HEK293 (cell line): ENCODE measurements at regions not wholly inside any gene's neighbourhood (a gene's known extent, or its start where the extent isn't known, plus 50 kb on each side); places are given as distances from the start of the nearest gene placed in this dataset.

Experiments
- PBX3 ChIP-seq: sonication (generic); formaldehyde crosslinking; IDR thresholded peaks from 2 replicates; pipeline ENCODE4 v1.8.1; 2022; ENCODE audit warnings: mild to moderate bottlenecking, moderate library complexity, missing genetic modification reagents
- YY1 ChIP-seq: fragments of 450-650 bp; formaldehyde crosslinking; IDR thresholded peaks from 2 replicates; pipeline ENCODE4 v1.5.1; 2018; ENCODE audit warnings: missing biosample characterization, missing genetic modification characterization
- ZNF146 ChIP-seq: fragments of 450-650 bp; formaldehyde crosslinking; IDR thresholded peaks from 2 replicates; pipeline ENCODE4 v1.5.1; 2016; ENCODE audit warnings: missing biosample characterization, missing genetic modification characterization
- ZNF24 ChIP-seq: fragments of 450-650 bp; formaldehyde crosslinking; IDR thresholded peaks from 2 replicates; pipeline ENCODE4 v1.5.1; 2016; ENCODE audit warnings: missing biosample characterization, missing genetic modification characterization
- ZNF248 ChIP-seq: fragments of 450-650 bp; formaldehyde crosslinking; IDR thresholded peaks from 2 replicates; pipeline ENCODE4 v1.5.1; 2017; ENCODE audit warnings: missing biosample characterization, missing genetic modification characterization
- ZNF302 ChIP-seq: fragments of 450-650 bp; formaldehyde crosslinking; IDR thresholded peaks from 2 replicates; pipeline ENCODE4 v1.5.1; 2016; ENCODE audit warnings: missing biosample characterization, missing genetic modification characterization, low read depth
- ZNF629 ChIP-seq: fragments of 450-650 bp; formaldehyde crosslinking; IDR thresholded peaks from 2 replicates; pipeline ENCODE4 v1.5.1; 2017; ENCODE audit warnings: missing biosample characterization, missing genetic modification characterization
- TF ChIP-seq, protein P1 (sequence below): fragments of 450-650 bp; formaldehyde crosslinking; IDR thresholded peaks from 2 replicates; pipeline ENCODE4 v1.5.1; 2016; ENCODE audit warnings: missing biosample characterization, missing genetic modification characterization
- TF ChIP-seq, protein P2 (sequence below): fragments of 450-650 bp; formaldehyde crosslinking; IDR thresholded peaks from 2 replicates; pipeline ENCODE4 v1.5.1; 2016; ENCODE audit warnings: missing biosample characterization, missing genetic modification characterization
- TF ChIP-seq, protein P3 (sequence below): fragments of 450-650 bp; formaldehyde crosslinking; IDR thresholded peaks from 2 replicates; pipeline ENCODE4 v1.5.1; 2016; ENCODE audit warnings: missing biosample characterization, missing genetic modification characterization
- TF ChIP-seq, protein P4 (sequence below): fragments of 450-650 bp; formaldehyde crosslinking; IDR thresholded peaks from 2 replicates; pipeline ENCODE4 v1.5.1; 2016; ENCODE audit warnings: missing biosample characterization, missing genetic modification characterization

DNA sequence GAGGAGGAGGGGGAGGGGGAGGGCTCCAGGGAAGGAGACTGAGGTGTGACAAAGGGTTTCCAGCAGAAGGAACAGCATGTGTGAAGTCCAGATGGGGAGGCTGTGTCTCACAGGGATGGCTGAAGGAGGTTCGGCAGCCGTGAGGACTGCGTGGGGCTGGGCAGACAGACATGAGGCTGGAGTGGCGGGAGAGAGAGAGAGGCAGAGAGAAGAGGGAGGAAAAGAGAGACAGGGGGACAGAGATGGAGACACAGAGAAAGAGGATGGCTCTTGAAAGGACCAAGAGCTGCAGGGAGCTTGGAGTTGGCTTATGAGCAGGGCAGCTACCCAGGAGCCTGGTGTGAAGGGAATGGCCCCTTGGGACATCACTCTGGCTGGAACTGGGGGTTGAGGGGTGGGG, 138.9 kb upstream of the ASB18 start:
- TF ChIP-seq ZNF248 (tag by site-specific recombination) (no peak), ZNF629 (no peak), ZNF302 (no peak), ZNF146 (tag by site-specific recombination) (no peak), YY1 (tag by site-specific recombination) (no peak), PBX3 (CRISPR knock-in tag) (no peak), ZNF24 (tag by site-specific recombination) (no peak)
- TF ChIP-seq, protein P1, sequence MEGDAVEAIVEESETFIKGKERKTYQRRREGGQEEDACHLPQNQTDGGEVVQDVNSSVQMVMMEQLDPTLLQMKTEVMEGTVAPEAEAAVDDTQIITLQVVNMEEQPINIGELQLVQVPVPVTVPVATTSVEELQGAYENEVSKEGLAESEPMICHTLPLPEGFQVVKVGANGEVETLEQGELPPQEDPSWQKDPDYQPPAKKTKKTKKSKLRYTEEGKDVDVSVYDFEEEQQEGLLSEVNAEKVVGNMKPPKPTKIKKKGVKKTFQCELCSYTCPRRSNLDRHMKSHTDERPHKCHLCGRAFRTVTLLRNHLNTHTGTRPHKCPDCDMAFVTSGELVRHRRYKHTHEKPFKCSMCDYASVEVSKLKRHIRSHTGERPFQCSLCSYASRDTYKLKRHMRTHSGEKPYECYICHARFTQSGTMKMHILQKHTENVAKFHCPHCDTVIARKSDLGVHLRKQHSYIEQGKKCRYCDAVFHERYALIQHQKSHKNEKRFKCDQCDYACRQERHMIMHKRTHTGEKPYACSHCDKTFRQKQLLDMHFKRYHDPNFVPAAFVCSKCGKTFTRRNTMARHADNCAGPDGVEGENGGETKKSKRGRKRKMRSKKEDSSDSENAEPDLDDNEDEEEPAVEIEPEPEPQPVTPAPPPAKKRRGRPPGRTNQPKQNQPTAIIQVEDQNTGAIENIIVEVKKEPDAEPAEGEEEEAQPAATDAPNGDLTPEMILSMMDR, result no peak
- TF ChIP-seq, protein P2, sequence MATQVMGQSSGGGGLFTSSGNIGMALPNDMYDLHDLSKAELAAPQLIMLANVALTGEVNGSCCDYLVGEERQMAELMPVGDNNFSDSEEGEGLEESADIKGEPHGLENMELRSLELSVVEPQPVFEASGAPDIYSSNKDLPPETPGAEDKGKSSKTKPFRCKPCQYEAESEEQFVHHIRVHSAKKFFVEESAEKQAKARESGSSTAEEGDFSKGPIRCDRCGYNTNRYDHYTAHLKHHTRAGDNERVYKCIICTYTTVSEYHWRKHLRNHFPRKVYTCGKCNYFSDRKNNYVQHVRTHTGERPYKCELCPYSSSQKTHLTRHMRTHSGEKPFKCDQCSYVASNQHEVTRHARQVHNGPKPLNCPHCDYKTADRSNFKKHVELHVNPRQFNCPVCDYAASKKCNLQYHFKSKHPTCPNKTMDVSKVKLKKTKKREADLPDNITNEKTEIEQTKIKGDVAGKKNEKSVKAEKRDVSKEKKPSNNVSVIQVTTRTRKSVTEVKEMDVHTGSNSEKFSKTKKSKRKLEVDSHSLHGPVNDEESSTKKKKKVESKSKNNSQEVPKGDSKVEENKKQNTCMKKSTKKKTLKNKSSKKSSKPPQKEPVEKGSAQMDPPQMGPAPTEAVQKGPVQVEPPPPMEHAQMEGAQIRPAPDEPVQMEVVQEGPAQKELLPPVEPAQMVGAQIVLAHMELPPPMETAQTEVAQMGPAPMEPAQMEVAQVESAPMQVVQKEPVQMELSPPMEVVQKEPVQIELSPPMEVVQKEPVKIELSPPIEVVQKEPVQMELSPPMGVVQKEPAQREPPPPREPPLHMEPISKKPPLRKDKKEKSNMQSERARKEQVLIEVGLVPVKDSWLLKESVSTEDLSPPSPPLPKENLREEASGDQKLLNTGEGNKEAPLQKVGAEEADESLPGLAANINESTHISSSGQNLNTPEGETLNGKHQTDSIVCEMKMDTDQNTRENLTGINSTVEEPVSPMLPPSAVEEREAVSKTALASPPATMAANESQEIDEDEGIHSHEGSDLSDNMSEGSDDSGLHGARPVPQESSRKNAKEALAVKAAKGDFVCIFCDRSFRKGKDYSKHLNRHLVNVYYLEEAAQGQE, result no peak
- TF ChIP-seq, protein P3, sequence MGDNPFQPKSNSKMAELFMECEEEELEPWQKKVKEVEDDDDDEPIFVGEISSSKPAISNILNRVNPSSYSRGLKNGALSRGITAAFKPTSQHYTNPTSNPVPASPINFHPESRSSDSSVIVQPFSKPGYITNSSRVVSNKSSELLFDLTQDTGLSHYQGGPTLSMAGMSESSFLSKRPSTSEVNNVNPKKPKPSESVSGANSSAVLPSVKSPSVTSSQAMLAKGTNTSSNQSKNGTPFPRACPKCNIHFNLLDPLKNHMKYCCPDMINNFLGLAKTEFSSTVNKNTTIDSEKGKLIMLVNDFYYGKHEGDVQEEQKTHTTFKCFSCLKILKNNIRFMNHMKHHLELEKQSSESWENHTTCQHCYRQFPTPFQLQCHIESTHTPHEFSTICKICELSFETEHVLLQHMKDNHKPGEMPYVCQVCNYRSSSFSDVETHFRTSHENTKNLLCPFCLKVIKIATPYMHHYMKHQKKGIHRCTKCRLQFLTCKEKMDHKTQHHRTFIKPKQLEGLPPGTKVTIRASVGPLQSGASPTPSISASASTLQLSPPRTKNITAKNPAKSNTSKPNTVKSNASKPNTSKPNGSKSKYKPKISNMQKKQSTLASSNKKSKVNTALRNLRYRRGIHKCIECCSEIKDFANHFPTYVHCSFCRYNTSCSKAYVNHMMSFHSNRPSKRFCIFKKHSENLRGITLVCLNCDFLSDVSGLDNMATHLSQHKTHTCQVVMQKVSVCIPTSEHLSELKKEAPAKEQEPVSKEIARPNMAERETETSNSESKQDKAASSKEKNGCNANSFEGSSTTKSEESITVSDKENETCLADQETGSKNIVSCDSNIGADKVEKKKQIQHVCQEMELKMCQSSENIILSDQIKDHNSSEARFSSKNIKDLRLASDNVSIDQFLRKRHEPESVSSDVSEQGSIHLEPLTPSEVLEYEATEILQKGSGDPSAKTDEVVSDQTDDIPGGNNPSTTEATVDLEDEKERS (tag by site-specific recombination), result no peak
- TF ChIP-seq, protein P4, sequence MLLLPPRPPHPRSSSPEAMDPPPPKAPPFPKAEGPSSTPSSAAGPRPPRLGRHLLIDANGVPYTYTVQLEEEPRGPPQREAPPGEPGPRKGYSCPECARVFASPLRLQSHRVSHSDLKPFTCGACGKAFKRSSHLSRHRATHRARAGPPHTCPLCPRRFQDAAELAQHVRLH (tag by site-specific recombination), result no peak
